ENCODE measurements at regions not wholly inside any gene's neighbourhood (a gene's known extent, or its start where the extent isn't known, plus 50 kb on each side); places are given as distances from the start of the nearest gene placed in this dataset.

GRCh38 chr1:208569181-208569580 lies 325.0 kb upstream of the PLXNA2 start:
- TF ChIP-seq CTCF (IDR thresholded peaks at IDR 0.05; ENCODE audit: insufficient read depth, low read length, poor library complexity, severe bottlenecking) (no peak), EZH2phosphoT487 (conservative IDR thresholded peaks at IDR 0.05; ENCODE audit: low read length) (no peak)

Data from SU-DHL-6 (cell line).